HL-60 (cell line): ENCODE measurements at regions not wholly inside any gene's neighbourhood (a gene's known extent, or its start where the extent isn't known, plus 50 kb on each side); places are given as distances from the start of the nearest gene placed in this dataset.

ENCODE experiments used
- CTCF ChIP-seq: IDR thresholded peaks from one replicate; pipeline ENCODE4 v1.5.1; 2011; ENCODE audit warnings: low read length, control low read depth, inconsistent platforms; ENCODE audit not compliant: insufficient read depth
- REST ChIP-seq: IDR thresholded peaks from 2 replicates; pipeline ENCODE4 v1.6.1; 2012; ENCODE audit warnings: low read depth; ENCODE audit not compliant: insufficient replicate concordance

- TF ChIP-seq CTCF = no peak
- TF ChIP-seq REST = no peak
Measured at GRCh38 chr2:11038641-11039040, 116.6 kb upstream of the SLC66A3 start.
